ENCODE measurements at regions not wholly inside any gene's neighbourhood (a gene's known extent, or its start where the extent isn't known, plus 50 kb on each side); places are given as distances from the start of the nearest gene placed in this dataset.
"Not testable (repeated sequence)": the region's sequence is repeated elsewhere in the genome, so short reads cannot be mapped to it uniquely, and the experiment has no call there.

DNA sequence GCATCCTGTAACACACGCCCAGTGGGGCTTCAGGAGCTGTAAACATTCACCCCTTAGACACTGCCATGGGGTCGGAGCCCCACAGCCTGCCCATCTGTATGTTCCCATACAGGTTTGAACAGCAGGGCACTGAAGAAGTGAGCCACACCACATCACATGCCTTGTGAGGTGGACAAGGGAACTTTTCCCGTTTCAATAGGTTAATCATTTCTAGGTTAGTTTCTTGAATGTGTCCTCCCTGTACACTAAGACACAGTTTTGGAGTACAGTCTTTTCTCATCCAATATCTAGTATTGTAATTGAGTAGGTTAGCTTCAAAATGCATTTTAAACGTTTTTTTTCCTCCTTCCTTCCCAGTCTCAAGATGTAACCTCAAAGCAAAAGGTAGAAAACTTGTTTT is 700.2 kb upstream of the PCDH20 start:
- intact Hi-C loops (cut with DNase I, micrococcal nuclease) = no loop called here
- H3K9me3 ChIP-seq = no peaks in the 10 kb centered on the region
- TF ChIP-seq, protein P1, sequence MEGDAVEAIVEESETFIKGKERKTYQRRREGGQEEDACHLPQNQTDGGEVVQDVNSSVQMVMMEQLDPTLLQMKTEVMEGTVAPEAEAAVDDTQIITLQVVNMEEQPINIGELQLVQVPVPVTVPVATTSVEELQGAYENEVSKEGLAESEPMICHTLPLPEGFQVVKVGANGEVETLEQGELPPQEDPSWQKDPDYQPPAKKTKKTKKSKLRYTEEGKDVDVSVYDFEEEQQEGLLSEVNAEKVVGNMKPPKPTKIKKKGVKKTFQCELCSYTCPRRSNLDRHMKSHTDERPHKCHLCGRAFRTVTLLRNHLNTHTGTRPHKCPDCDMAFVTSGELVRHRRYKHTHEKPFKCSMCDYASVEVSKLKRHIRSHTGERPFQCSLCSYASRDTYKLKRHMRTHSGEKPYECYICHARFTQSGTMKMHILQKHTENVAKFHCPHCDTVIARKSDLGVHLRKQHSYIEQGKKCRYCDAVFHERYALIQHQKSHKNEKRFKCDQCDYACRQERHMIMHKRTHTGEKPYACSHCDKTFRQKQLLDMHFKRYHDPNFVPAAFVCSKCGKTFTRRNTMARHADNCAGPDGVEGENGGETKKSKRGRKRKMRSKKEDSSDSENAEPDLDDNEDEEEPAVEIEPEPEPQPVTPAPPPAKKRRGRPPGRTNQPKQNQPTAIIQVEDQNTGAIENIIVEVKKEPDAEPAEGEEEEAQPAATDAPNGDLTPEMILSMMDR (IDR thresholded peaks at IDR 0.05) = no peak
- no peaks in the 10 kb centered on the region for H3K4me1 ChIP-seq (ENCODE audit: low read depth)
- no peak for DNase-seq
- no peak for ATAC-seq
- H3K4me3 ChIP-seq = no peak overlapping the region
- no peaks in the 10 kb centered on the region for H3K36me3 ChIP-seq (ENCODE audit: low read depth)

DNA sequence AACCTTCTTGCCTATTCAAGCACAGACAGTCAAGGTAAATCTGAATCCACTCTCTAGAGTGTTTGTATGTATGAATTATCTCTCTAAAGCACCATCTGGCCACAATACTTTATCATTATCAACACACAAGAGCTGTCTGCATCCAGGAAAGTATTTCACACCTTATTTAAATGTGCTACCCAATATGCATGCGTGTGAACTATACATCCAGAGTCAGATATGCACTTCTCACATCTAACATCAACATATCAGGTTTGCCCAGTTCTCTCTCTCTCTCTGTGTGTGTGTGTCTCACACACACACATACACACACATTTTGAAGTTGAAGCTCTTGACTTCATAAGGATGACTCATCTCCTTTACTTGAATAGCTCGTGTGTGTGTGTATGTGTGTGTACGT is 697.5 kb upstream of the PCDH20 start:
- intact Hi-C loops (cut with DNase I, micrococcal nuclease) = no loop called here
- H3K36me3 ChIP-seq (ENCODE audit: low read depth) = no peaks in the 10 kb centered on the region
- DNase-seq = no peak
- no peaks in the 10 kb centered on the region for H3K9me3 ChIP-seq
- H3K4me3 ChIP-seq = no peak overlapping the region
- ATAC-seq = no peak
- TF ChIP-seq, protein P1 (IDR thresholded peaks at IDR 0.05) = no peak
- H3K4me1 ChIP-seq (ENCODE audit: low read depth) = no peaks in the 10 kb centered on the region

- ATAC-seq = no peak
- intact Hi-C loops (cut with DNase I, micrococcal nuclease) = no loop called here
- Histone ChIP-seq H3K4me1 (ENCODE audit: low read depth) (no peaks in the 10 kb centered on the region), H3K9me3 (peaks cover 3% of the 10 kb centered on the region), H3K4me3 (no peak overlapping the region), H3K36me3 (ENCODE audit: low read depth) (no peaks in the 10 kb centered on the region)
- TF ChIP-seq, protein P1 (IDR thresholded peaks at IDR 0.05) = no peak
- no peak for DNase-seq
Observed at GRCh38 chr13:62110079-62110478, 694.4 kb upstream of the PCDH20 start.

GRCh38 chr13:62104136-62104535 is 688.5 kb upstream of the PCDH20 start:
- ATAC-seq = not testable (repeated sequence)

DNA sequence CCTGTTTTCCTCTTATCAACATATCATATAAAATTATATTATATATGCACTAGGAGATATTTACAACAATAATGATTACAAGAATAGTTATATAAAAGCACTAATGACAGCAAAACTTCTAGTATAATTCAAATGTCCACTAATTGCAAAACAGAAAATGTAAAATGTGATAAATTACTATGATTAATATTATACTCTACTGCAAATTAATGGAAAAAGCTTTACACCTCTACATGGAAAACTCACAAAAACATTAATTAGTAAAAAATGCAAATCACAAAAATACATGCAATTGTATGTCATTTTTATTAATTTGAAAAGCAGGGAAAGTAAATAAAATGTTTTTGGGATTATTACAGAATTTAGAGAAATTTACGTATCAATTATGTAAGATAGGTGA is 681.0 kb upstream of the PCDH20 start:
- TF ChIP-seq, protein P1 (IDR thresholded peaks at IDR 0.05) = no peak
- no peaks in the 10 kb centered on the region for H3K4me1 ChIP-seq (ENCODE audit: low read depth)
- no peak for DNase-seq
- intact Hi-C loops (cut with DNase I, micrococcal nuclease) = no loop called here
- no peak overlapping the region for H3K4me3 ChIP-seq
- no peaks in the 10 kb centered on the region for H3K36me3 ChIP-seq (ENCODE audit: low read depth)
- peaks cover 10% of the 10 kb centered on the region for H3K9me3 ChIP-seq
- no peak for ATAC-seq

More at GRCh38 chr13:62104136-62104535, 688.5 kb upstream of the PCDH20 start:
- H3K36me3 ChIP-seq (ENCODE audit: low read depth); intact Hi-C loops (cut with DNase I, micrococcal nuclease); DNase-seq; H3K4me3 ChIP-seq; H3K4me1 ChIP-seq (ENCODE audit: low read depth); H3K9me3 ChIP-seq: not testable (repeated sequence)

DNA sequence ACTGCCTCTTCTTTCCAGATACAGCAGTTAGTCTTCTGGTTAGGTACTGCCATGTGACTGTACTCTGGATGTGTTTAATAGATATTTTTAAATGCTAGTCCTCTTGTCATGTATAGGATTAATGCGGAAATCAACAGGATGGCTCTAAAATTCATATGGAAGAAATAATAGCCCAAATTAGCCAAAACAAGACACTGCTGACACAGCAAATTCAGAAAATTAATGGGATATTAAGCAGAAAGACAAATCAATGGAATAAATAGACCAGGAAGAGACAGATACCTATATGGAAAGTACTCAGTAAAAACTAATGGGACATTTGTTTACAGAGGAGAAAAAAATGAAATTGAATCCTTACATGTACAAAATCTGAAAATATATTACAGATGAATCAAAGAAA is 679.3 kb upstream of the PCDH20 start:
- Histone ChIP-seq H3K4me3 (no peak overlapping the region), H3K4me1 (ENCODE audit: low read depth) (no peaks in the 10 kb centered on the region), H3K9me3 (peaks cover 10% of the 10 kb centered on the region), H3K36me3 (ENCODE audit: low read depth) (no peaks in the 10 kb centered on the region)
- intact Hi-C loops (cut with DNase I, micrococcal nuclease) = no loop called here
- TF ChIP-seq, protein P1 (IDR thresholded peaks at IDR 0.05) = no peak
- ATAC-seq (no peak), DNase-seq (no peak)

Measured in mucosa of descending colon (tissue), 3 donors.